ENCODE measurements at regions not wholly inside any gene's neighbourhood (a gene's known extent, or its start where the extent isn't known, plus 50 kb on each side); places are given as distances from the start of the nearest gene placed in this dataset.
A peak's percentile ranks its signal among the peaks of the same experiment; 100 is the strongest.

- H3K27ac ChIP-seq: peak overlapping the region; percentile 21 to 48
- no peak for DNase-seq
- intact Hi-C loops (cut with DNase I; ENCODE audit: low total_unique reads): no loop called here
These were observed 68.8 kb upstream of the UNC5B start for GRCh38 chr10:71143610-71144009.

DNA sequence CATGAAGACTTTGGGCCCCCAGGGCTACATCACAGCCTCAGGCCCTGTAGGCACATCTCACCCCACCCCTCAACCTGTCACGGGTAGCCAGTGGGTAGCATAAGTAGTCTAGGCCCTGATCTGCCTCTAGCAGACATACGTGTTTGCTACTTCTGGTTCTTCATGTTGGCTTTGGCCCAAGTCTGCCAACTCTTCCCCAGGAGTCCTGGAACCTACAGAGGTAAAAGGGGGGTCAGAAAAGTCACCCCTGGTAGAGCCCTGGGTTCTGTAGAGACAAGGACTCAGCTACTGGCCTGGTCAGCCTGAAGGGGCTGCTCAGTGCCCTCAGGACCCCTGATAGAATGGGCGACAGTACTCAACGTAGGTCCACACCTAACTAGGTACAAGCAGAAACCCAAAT is 67.5 kb upstream of the UNC5B start:
- TF ChIP-seq, protein P1, sequence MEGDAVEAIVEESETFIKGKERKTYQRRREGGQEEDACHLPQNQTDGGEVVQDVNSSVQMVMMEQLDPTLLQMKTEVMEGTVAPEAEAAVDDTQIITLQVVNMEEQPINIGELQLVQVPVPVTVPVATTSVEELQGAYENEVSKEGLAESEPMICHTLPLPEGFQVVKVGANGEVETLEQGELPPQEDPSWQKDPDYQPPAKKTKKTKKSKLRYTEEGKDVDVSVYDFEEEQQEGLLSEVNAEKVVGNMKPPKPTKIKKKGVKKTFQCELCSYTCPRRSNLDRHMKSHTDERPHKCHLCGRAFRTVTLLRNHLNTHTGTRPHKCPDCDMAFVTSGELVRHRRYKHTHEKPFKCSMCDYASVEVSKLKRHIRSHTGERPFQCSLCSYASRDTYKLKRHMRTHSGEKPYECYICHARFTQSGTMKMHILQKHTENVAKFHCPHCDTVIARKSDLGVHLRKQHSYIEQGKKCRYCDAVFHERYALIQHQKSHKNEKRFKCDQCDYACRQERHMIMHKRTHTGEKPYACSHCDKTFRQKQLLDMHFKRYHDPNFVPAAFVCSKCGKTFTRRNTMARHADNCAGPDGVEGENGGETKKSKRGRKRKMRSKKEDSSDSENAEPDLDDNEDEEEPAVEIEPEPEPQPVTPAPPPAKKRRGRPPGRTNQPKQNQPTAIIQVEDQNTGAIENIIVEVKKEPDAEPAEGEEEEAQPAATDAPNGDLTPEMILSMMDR (IDR thresholded peaks at IDR 0.05): no peak
- no peak overlapping the region for H3K4me3 ChIP-seq
- H3K27me3 ChIP-seq: no peaks in the 10 kb centered on the region
- H3K27ac ChIP-seq: no peak overlapping the region
- intact Hi-C loops (cut with DNase I; ENCODE audit: low total_unique reads): no loop called here
- no peaks in the 10 kb centered on the region for H3K9me3 ChIP-seq
- H3K4me1 ChIP-seq: peaks cover 0 to 20% (median 12%) of the 10 kb centered on the region in 4 donors
- no peaks in the 10 kb centered on the region for H3K36me3 ChIP-seq
- DNase-seq: no peak

More at GRCh38 chr10:71143610-71144009, 68.8 kb upstream of the UNC5B start:
- Histone ChIP-seq H3K4me1 (peaks cover 0 to 20% (median 12%) of the 10 kb centered on the region in 4 donors), H3K9me3 (no peaks in the 10 kb centered on the region), H3K4me3 (no peak overlapping the region), H3K36me3 (no peaks in the 10 kb centered on the region), H3K27me3 (no peaks in the 10 kb centered on the region)
- TF ChIP-seq, protein P1 (IDR thresholded peaks at IDR 0.05): no peak

DNA sequence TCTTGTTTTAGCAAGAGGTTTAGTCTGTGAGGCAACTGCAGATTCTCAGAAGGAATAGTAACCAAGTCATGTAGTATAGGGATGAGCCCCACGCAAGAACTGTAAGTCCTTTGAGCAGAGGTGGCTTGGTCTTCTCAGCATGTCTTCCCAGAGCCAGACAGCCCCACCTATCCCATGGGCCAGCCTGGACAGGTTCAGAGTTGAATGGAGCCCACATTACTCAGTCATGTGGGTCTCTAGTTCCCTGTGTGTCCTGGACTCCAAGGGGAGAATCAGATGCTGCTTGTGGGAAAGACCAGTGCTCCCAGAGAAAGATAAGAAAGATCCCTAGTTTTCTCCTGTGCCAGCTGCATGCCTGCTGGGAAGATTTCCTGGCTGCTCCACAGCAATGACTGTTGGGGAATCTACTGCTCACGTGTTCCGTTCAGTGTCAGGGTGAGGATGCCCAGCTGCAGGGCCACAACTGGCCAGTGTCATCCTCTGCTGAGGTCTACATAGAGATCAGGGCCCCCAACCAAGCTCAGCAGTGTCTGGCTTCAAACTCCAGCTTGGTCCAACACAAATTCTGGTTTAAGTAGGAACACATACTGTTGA is 66.9 kb upstream of the UNC5B start:
- Histone ChIP-seq H3K36me3 (no peaks in the 10 kb centered on the region), H3K27ac (no peak overlapping the region), H3K27me3 (no peaks in the 10 kb centered on the region), H3K9me3 (no peaks in the 10 kb centered on the region), H3K4me3 (no peak overlapping the region), H3K4me1 (peaks cover 0 to 20% (median 12%) of the 10 kb centered on the region in 4 donors)
- intact Hi-C loops (cut with DNase I; ENCODE audit: low total_unique reads): no loop called here
- TF ChIP-seq, protein P1 (IDR thresholded peaks at IDR 0.05): no peak
- DNase-seq: no peak

- DNase-seq: no peak
These were observed 61.6 kb upstream of the UNC5B start for GRCh38 chr10:71150796-71151195.

GRCh38 chr10:71152043-71152442 is 60.3 kb upstream of the UNC5B start:
- Histone ChIP-seq H3K27ac (no peak overlapping the region), H3K27me3 (no peaks in the 10 kb centered on the region), H3K4me3 (no peak overlapping the region), H3K9me3 (no peaks in the 10 kb centered on the region), H3K36me3 (no peaks in the 10 kb centered on the region), H3K4me1 (peaks cover 0 to 3% (median 0%) of the 10 kb centered on the region in 4 donors)
- intact Hi-C loops (cut with DNase I; ENCODE audit: low total_unique reads): no loop called here
- DNase-seq: no peak
- TF ChIP-seq, protein P1 (IDR thresholded peaks at IDR 0.05): no peak

More at GRCh38 chr10:71150796-71151195, 61.6 kb upstream of the UNC5B start:
- Histone ChIP-seq H3K4me1 (no peaks in the 10 kb centered on the region), H3K36me3 (no peaks in the 10 kb centered on the region), H3K4me3 (no peak overlapping the region), H3K9me3 (no peaks in the 10 kb centered on the region), H3K27ac (no peak overlapping the region), H3K27me3 (no peaks in the 10 kb centered on the region)
- TF ChIP-seq, protein P1 (IDR thresholded peaks at IDR 0.05): no peak
- intact Hi-C loops (cut with DNase I; ENCODE audit: low total_unique reads): no loop called here
